MM.1S (cell line): ENCODE measurements at regions not wholly inside any gene's neighbourhood (a gene's known extent, or its start where the extent isn't known, plus 50 kb on each side); places are given as distances from the start of the nearest gene placed in this dataset.

Source experiments
- DNase-seq: peaks from one replicate; pipeline ENCODE4 v3.0.0-alpha.2; 2015
- H2AFZ ChIP-seq: fragments of 300-600 bp; sonication (generic); 2 replicates; pipeline ENCODE4 v1.6.0; 2016; ENCODE audit warnings: antibody characterized with exemption, low read length
- H3F3A ChIP-seq: fragments of 300-600 bp; sonication (generic); 2 replicates; pipeline ENCODE4 v1.6.1; 2016; ENCODE audit warnings: mild to moderate bottlenecking, antibody characterized with exemption, low read length, moderate library complexity, mixed read lengths; ENCODE audit not compliant: insufficient read depth
- H3K27ac ChIP-seq: fragments of 300-600 bp; sonication (generic); 2 replicates; pipeline ENCODE4 v1.5.1; 2016; ENCODE audit warnings: mild to moderate bottlenecking, low read length
- H3K27me3 ChIP-seq: fragments of 300-600 bp; sonication (generic); replicated peaks from 2 replicates; pipeline ENCODE4 v1.6.0; 2016; ENCODE audit warnings: low read length; ENCODE audit not compliant: insufficient read depth
- H3K36me3 ChIP-seq: fragments of 300-600 bp; sonication (generic); replicated peaks from 2 replicates; pipeline ENCODE4 v1.6.1; 2016; ENCODE audit warnings: mild to moderate bottlenecking, low read length, mixed read lengths; ENCODE audit not compliant: insufficient read depth
- H3K4me1 ChIP-seq: fragments of 300-600 bp; sonication (generic); 2 replicates; pipeline ENCODE4 v1.6.1; 2016; ENCODE audit warnings: low read length, mixed read lengths
- H3K4me2 ChIP-seq: fragments of 300-600 bp; sonication (generic); 2 replicates; pipeline ENCODE4 v1.6.0; 2016; ENCODE audit warnings: low read depth, low read length
- H3K4me3 ChIP-seq: fragments of 300-600 bp; sonication (generic); 2 replicates; pipeline ENCODE4 v1.5.1; 2016; ENCODE audit warnings: low read length, mixed read lengths
- H3K79me2 ChIP-seq: fragments of 300-600 bp; sonication (generic); 2 replicates; pipeline ENCODE4 v1.6.1; 2016; ENCODE audit warnings: mixed run types, low read length, mixed read lengths
- H3K9ac ChIP-seq: fragments of 300-600 bp; sonication (generic); 2 replicates; pipeline ENCODE4 v1.6.1; 2016; ENCODE audit warnings: low read length, mixed read lengths
- H3K9me2 ChIP-seq: fragments of 300-600 bp; sonication (generic); replicated peaks from 2 replicates; pipeline ENCODE4 v1.6.1; 2016; ENCODE audit warnings: mild to moderate bottlenecking, low read length, mixed read lengths; ENCODE audit not compliant: insufficient read depth
- H3K9me3 ChIP-seq: fragments of 300-600 bp; sonication (generic); replicated peaks from 2 replicates; pipeline ENCODE4 v1.6.1; 2016; ENCODE audit warnings: mild to moderate bottlenecking, low read length, mixed read lengths; ENCODE audit not compliant: insufficient read depth
- H4K20me1 ChIP-seq: fragments of 300-600 bp; sonication (generic); 2 replicates; pipeline ENCODE4 v1.6.1; 2016; ENCODE audit warnings: mild to moderate bottlenecking, low read length, moderate library complexity, mixed read lengths; ENCODE audit not compliant: insufficient read depth
- EZH2 ChIP-seq: fragments of 300-600 bp; sonication (generic); optimal IDR thresholded peaks from 2 replicates; pipeline ENCODE3; 2017; ENCODE audit warnings: low read depth, mild to moderate bottlenecking, antibody characterized with exemption, low read length, mixed read lengths
- EZH2phosphoT487 ChIP-seq: fragments of 300-600 bp; sonication (generic); IDR thresholded peaks from 2 replicates; pipeline ENCODE4 v1.6.1; 2018; ENCODE audit warnings: antibody characterized with exemption, low read length
- TF ChIP-seq, protein P1 (sequence below): fragments of 300-600 bp; sonication (generic); IDR thresholded peaks from 2 replicates; pipeline ENCODE4 v1.5.1; 2016; ENCODE audit warnings: antibody characterized with exemption, low read length, mixed read lengths

DNA sequence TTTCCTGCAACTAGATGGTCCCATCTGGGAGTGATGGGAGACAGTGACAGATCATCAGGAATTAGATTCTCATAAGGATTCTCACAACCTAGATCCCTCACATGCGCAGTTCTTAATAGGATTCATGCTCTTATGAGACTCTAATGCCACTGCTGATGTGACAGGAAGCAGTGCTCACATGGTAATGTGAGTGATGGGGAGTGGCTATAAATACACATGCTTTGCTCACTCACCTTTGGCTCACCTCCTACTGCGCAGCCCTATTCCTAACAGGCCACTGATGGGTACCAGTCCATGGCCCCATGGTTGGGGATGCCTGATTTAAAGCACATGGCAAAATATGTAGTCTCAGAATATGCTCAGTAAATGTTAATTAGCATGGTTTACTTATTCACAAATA, 80.6 kb upstream of the MBOAT1 start:
- H3K9ac ChIP-seq, result no peak overlapping the region
- TF ChIP-seq, protein P1, sequence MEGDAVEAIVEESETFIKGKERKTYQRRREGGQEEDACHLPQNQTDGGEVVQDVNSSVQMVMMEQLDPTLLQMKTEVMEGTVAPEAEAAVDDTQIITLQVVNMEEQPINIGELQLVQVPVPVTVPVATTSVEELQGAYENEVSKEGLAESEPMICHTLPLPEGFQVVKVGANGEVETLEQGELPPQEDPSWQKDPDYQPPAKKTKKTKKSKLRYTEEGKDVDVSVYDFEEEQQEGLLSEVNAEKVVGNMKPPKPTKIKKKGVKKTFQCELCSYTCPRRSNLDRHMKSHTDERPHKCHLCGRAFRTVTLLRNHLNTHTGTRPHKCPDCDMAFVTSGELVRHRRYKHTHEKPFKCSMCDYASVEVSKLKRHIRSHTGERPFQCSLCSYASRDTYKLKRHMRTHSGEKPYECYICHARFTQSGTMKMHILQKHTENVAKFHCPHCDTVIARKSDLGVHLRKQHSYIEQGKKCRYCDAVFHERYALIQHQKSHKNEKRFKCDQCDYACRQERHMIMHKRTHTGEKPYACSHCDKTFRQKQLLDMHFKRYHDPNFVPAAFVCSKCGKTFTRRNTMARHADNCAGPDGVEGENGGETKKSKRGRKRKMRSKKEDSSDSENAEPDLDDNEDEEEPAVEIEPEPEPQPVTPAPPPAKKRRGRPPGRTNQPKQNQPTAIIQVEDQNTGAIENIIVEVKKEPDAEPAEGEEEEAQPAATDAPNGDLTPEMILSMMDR, result no peak
- TF ChIP-seq EZH2phosphoT487 (no peak), EZH2 (no peak)
- no peaks in the 10 kb centered on the region for H3K27me3 ChIP-seq
- H3K9me3 ChIP-seq, result no peaks in the 10 kb centered on the region
- no peaks in the 10 kb centered on the region for H4K20me1 ChIP-seq
- no peak overlapping the region for H3K4me2 ChIP-seq
- H3F3A ChIP-seq, result no peaks in the 10 kb centered on the region
- H3K36me3 ChIP-seq, result no peaks in the 10 kb centered on the region
- H3K27ac ChIP-seq, result no peak overlapping the region
- no peaks in the 10 kb centered on the region for H3K4me1 ChIP-seq
- no peak overlapping the region for H2AFZ ChIP-seq
- H3K79me2 ChIP-seq, result no peaks in the 10 kb centered on the region
- H3K9me2 ChIP-seq, result no peaks in the 10 kb centered on the region
- no peak for DNase-seq
- H3K4me3 ChIP-seq, result no peak overlapping the region

DNA sequence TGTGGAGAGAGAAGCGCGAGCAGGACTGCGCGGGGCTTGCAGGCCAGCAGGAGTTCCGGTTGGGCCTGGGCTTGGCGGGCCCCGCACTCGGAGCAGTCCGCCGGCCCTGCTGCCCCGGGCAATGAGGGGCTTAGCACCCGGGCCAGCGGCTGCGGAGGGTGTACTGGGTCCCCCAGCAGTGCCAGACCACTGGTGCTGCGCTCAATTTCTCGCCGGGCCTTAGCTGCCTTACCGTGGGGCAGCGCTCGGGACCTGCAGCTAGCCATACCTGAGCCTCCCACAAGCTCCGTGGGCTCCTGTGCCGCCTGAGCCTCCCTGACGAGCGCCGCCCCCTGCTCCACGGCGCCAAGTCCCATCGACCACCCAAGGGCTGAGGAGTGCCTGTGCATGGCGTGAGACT, 89.0 kb upstream of the MBOAT1 start:
- Histone ChIP-seq H3K79me2 (no peaks in the 10 kb centered on the region), H3K36me3 (no peaks in the 10 kb centered on the region), H3K27ac (no peak overlapping the region), H3F3A (no peaks in the 10 kb centered on the region), H3K9ac (no peak overlapping the region), H4K20me1 (no peaks in the 10 kb centered on the region), H3K9me3 (no peaks in the 10 kb centered on the region), H3K27me3 (no peaks in the 10 kb centered on the region), H3K4me3 (no peak overlapping the region), H3K4me2 (no peak overlapping the region), H3K9me2 (no peaks in the 10 kb centered on the region), H2AFZ (no peak overlapping the region), H3K4me1 (no peaks in the 10 kb centered on the region)
- no peak for DNase-seq
- TF ChIP-seq EZH2 (no peak), EZH2phosphoT487 (no peak)
- TF ChIP-seq, protein P1, result no peak

DNA sequence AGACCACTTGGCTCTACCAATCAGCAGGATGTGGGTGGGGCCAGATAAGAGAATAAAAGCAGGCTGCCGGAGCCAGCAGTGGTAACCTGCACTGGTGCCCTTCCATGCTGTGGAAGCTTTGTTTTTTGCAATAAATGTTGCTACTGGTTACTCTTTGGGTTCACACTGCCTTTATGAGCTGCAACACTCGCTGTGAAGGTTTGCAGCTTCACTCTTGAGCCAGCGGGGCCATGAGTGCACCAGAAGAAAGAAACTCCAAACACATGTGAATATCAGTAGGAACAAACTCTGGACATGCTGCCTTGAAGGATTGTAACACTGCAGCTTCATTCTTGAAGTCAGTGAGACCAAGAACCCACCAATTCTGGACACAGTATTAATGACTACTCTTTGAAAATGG, 89.9 kb upstream of the MBOAT1 start:
- TF ChIP-seq, protein P1, result no peak
- no peak for TF ChIP-seq EZH2
- no peak overlapping the region for H3K27ac ChIP-seq
- H3K9me3 ChIP-seq, result no peaks in the 10 kb centered on the region
- no peaks in the 10 kb centered on the region for H3K27me3 ChIP-seq
- no peak overlapping the region for H3K4me2 ChIP-seq
- H3K79me2 ChIP-seq, result no peaks in the 10 kb centered on the region
- no peaks in the 10 kb centered on the region for H3K9me2 ChIP-seq
- DNase-seq, result no peak
- no peaks in the 10 kb centered on the region for H3K4me1 ChIP-seq
- no peak overlapping the region for H3K9ac ChIP-seq
- H3K36me3 ChIP-seq, result no peaks in the 10 kb centered on the region
- no peak overlapping the region for H2AFZ ChIP-seq
- no peaks in the 10 kb centered on the region for H4K20me1 ChIP-seq
- no peaks in the 10 kb centered on the region for H3F3A ChIP-seq
- no peak overlapping the region for H3K4me3 ChIP-seq
